ENCODE measurements at regions not wholly inside any gene's neighbourhood (a gene's known extent, or its start where the extent isn't known, plus 50 kb on each side); places are given as distances from the start of the nearest gene placed in this dataset.

GRCh38 chr12:89211456-89211855 lies 140.8 kb downstream of the DUSP6 start:
- Histone ChIP-seq H3K9me3 (ENCODE audit: control insufficient read depth in 2 of 3, insufficient read depth in 1 of 3, low read length in 3 of 3) (no peaks in the 10 kb centered on the region), H3K4me3 (ENCODE audit: low read length in 3 of 3) (no peak overlapping the region), H3K9ac (ENCODE audit: low read length in 3 of 3) (no peak overlapping the region), H3K4me1 (ENCODE audit: control insufficient read depth in 2 of 3, insufficient read depth in 2 of 3, low read depth in 1 of 3, low read length in 3 of 3) (peaks cover 0 to 6% (median 0%) of the 10 kb centered on the region in 3 donors), H3K27ac (ENCODE audit: low read depth in 2 of 2, low read length in 2 of 2) (no peak overlapping the region), H3K27me3 (ENCODE audit: control insufficient read depth, insufficient read depth, low read length) (no peaks in the 10 kb centered on the region), H3K36me3 (ENCODE audit: control insufficient read depth in 2 of 3, insufficient read depth in 3 of 3, low read length in 3 of 3) (no peaks in the 10 kb centered on the region)
- FAIRE-seq (no peak), DNase-seq (no peak)
- no peak for TF ChIP-seq CTCF (IDR thresholded peaks at IDR 0.05; ENCODE audit: borderline replicate concordance, extremely low read depth, insufficient read depth)
- intact Hi-C loops (cut with DNase I), result no loop called here

DNA sequence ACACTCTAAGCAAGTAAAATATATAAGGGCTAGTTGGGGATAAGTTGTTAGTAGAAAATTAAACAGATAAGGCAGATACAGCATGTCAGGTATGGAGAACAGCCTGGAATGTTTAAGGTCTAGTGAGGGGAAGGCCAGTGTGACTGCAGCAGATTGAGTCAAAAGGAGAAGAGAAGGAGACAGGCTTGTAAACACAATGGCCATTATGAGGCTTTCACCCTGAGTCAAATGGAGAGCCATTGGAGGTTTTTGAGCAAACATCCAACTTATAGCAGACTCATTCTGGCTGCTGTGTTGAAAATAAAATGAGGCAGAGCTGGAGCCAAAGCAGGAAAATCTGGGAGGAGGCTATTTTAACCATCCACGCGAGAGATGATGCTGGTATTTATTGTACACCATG lies 142.0 kb downstream of the DUSP6 start:
- Histone ChIP-seq H3K4me3 (ENCODE audit: low read length in 3 of 3) (no peak overlapping the region), H3K4me1 (ENCODE audit: control insufficient read depth in 2 of 3, insufficient read depth in 2 of 3, low read depth in 1 of 3, low read length in 3 of 3) (peaks cover 0 to 9% (median 2%) of the 10 kb centered on the region in 3 donors), H3K9me3 (ENCODE audit: control insufficient read depth in 2 of 3, insufficient read depth in 1 of 3, low read length in 3 of 3) (no peaks in the 10 kb centered on the region), H3K36me3 (ENCODE audit: control insufficient read depth in 2 of 3, insufficient read depth in 3 of 3, low read length in 3 of 3) (no peaks in the 10 kb centered on the region), H3K9ac (ENCODE audit: low read length in 3 of 3) (no peak overlapping the region), H3K27ac (ENCODE audit: low read depth in 2 of 2, low read length in 2 of 2) (no peak overlapping the region), H3K27me3 (ENCODE audit: control insufficient read depth, insufficient read depth, low read length) (no peaks in the 10 kb centered on the region)
- FAIRE-seq (no peak), DNase-seq (no peak)
- no peak for TF ChIP-seq CTCF (IDR thresholded peaks at IDR 0.05; ENCODE audit: borderline replicate concordance, extremely low read depth, insufficient read depth)
- intact Hi-C loops (cut with DNase I), result no loop called here

GRCh38 chr12:89208661-89209096 lies 143.6 kb downstream of the DUSP6 start:
- Histone ChIP-seq H3K27me3 (ENCODE audit: control insufficient read depth, insufficient read depth, low read length) (no peaks in the 10 kb centered on the region), H3K4me3 (ENCODE audit: low read length in 3 of 3) (no peak overlapping the region), H3K9ac (ENCODE audit: low read length in 3 of 3) (no peak overlapping the region), H3K27ac (ENCODE audit: low read depth in 2 of 2, low read length in 2 of 2) (no peak overlapping the region), H3K4me1 (ENCODE audit: control insufficient read depth in 2 of 3, insufficient read depth in 2 of 3, low read depth in 1 of 3, low read length in 3 of 3) (peaks cover 0 to 3% (median 2%) of the 10 kb centered on the region in 3 donors), H3K9me3 (ENCODE audit: control insufficient read depth in 2 of 3, insufficient read depth in 1 of 3, low read length in 3 of 3) (no peaks in the 10 kb centered on the region), H3K36me3 (ENCODE audit: control insufficient read depth in 2 of 3, insufficient read depth in 3 of 3, low read length in 3 of 3) (no peaks in the 10 kb centered on the region)
- no peak for DNase-seq
- no peak for FAIRE-seq
- no peak for TF ChIP-seq CTCF (IDR thresholded peaks at IDR 0.05; ENCODE audit: borderline replicate concordance, extremely low read depth, insufficient read depth)
- intact Hi-C loops (cut with DNase I), result no loop called here

- intact Hi-C loops (cut with DNase I), result no loop called here
- H3K9ac ChIP-seq (ENCODE audit: low read length in 3 of 3), result no peak overlapping the region
- peaks cover 0 to 3% (median 2%) of the 10 kb centered on the region in 3 donors for H3K4me1 ChIP-seq (ENCODE audit: control insufficient read depth in 2 of 3, insufficient read depth in 2 of 3, low read depth in 1 of 3, low read length in 3 of 3)
- H3K36me3 ChIP-seq (ENCODE audit: control insufficient read depth in 2 of 3, insufficient read depth in 3 of 3, low read length in 3 of 3), result no peaks in the 10 kb centered on the region
- TF ChIP-seq CTCF (IDR thresholded peaks at IDR 0.05; ENCODE audit: borderline replicate concordance, extremely low read depth, insufficient read depth), result no peak
- no peaks in the 10 kb centered on the region for H3K27me3 ChIP-seq (ENCODE audit: control insufficient read depth, insufficient read depth, low read length)
- H3K4me3 ChIP-seq (ENCODE audit: low read length in 3 of 3), result no peak overlapping the region
- no peak for DNase-seq
- H3K27ac ChIP-seq (ENCODE audit: low read depth in 2 of 2, low read length in 2 of 2), result no peak overlapping the region
- H3K9me3 ChIP-seq (ENCODE audit: control insufficient read depth in 2 of 3, insufficient read depth in 1 of 3, low read length in 3 of 3), result no peaks in the 10 kb centered on the region
- FAIRE-seq, result no peak
Observed at GRCh38 chr12:89206390-89206789, 145.9 kb downstream of the DUSP6 start.

Data from kidney (tissue), 13 donors.